SK-N-SH (cell line): ENCODE measurements at regions not wholly inside any gene's neighbourhood (a gene's known extent, or its start where the extent isn't known, plus 50 kb on each side); places are given as distances from the start of the nearest gene placed in this dataset.

Source experiments
- CTCF ChIA-PET: fragments of 300-600, 350-600 bp; formaldehyde crosslinking; extraction: SDS; loops from one replicate; lab custom pipeline; 2021; lab: Yijun Ruan, JAX
- POLR2A ChIA-PET: fragments of 350-600 bp; sonication (Branson Sonifier 250); formaldehyde crosslinking; extraction: SDS; loops from one replicate; lab custom pipeline; 2020; ENCODE audit warnings: antibody characterized with exemption, inconsistent platforms; lab: Yijun Ruan, JAX
- DNase-seq: peaks from one replicate; pipeline ENCODE4 v3.0.0; 2012
- H2AFZ ChIP-seq: fragments of 200-600 bp; sonication (generic); 2 replicates; pipeline ENCODE4 v1.8.1; 2016; ENCODE audit warnings: antibody characterized with exemption, mild to moderate bottlenecking, low read depth
- H3F3A ChIP-seq: fragments of 200-600 bp; sonication (generic); replicated peaks from 2 replicates; pipeline ENCODE3; 2016; ENCODE audit warnings: antibody characterized with exemption, mild to moderate bottlenecking; ENCODE audit not compliant: insufficient read depth
- H3K27ac ChIP-seq, 2 experiments: fragments of 200-500 bp in 1 of 2; fragments of 200-600 bp in 1 of 2; sonication (Bioruptor generic) in 1 of 2; sonication (generic), shearing (Covaris generic) in 1 of 2; 2 replicates each; pipeline versions ENCODE4 v1.5.1 to v1.6.1; 2014 to 2016; ENCODE audit warnings: low read depth in 2 of 2, inconsistent platforms in 1 of 2, low read length in 1 of 2, mild to moderate bottlenecking in 1 of 2, mixed read lengths in 1 of 2
- H3K27me3 ChIP-seq: fragments of 200-600 bp; sonication (generic), shearing (Covaris generic); 2 replicates; pipeline ENCODE4 v1.6.1; 2016; ENCODE audit warnings: mixed run types; ENCODE audit not compliant: insufficient read depth
- H3K36me3 ChIP-seq, 2 experiments: fragments of 200-500 bp in 1 of 2; fragments of 200-600 bp in 1 of 2; sonication (Bioruptor generic) in 1 of 2; sonication (generic) in 1 of 2; replicated peaks in 1 of 2; 2 replicates each; pipeline versions ENCODE3 to v1.5.1; 2014 to 2016; ENCODE audit warnings: low read length in 1 of 2, mild to moderate bottlenecking in 1 of 2; ENCODE audit not compliant: insufficient read depth in 2 of 2, control insufficient read depth in 1 of 2
- H3K4me1 ChIP-seq, 2 experiments: fragments of 200-500 bp in 1 of 2; fragments of 200-600 bp in 1 of 2; sonication (Bioruptor generic) in 1 of 2; sonication (generic), shearing (Covaris generic) in 1 of 2; 2 replicates each; pipeline versions ENCODE4 v1.5.1 to v1.6.1; 2014 to 2016; ENCODE audit warnings: low read depth in 1 of 2, low read length in 1 of 2, mixed run types in 1 of 2; ENCODE audit not compliant: insufficient read depth in 2 of 2, control insufficient read depth in 1 of 2
- H3K4me2 ChIP-seq: fragments of 200-600 bp; sonication (generic), shearing (Covaris generic); 2 replicates; pipeline ENCODE4 v1.6.1; 2017; ENCODE audit warnings: mixed run types
- H3K4me3 ChIP-seq, 2 experiments: fragments of 200-500 bp in 1 of 2; fragments of 200-600 bp in 1 of 2; sonication (Bioruptor generic) in 1 of 2; sonication (generic), shearing (Covaris generic) in 1 of 2; 2 replicates each; pipeline versions ENCODE4 v1.5.1 to v1.8.1; 2014 to 2016; ENCODE audit warnings: low read depth in 2 of 2, inconsistent platforms in 1 of 2, low read length in 1 of 2, mild to moderate bottlenecking in 1 of 2, mixed read lengths in 1 of 2, moderate library complexity in 1 of 2
- H3K79me2 ChIP-seq: fragments of 200-600 bp; sonication (generic); 2 replicates; pipeline ENCODE4 v1.8.1; 2017; ENCODE audit warnings: mild to moderate bottlenecking; ENCODE audit not compliant: insufficient read depth
- H3K9ac ChIP-seq: fragments of 200-600 bp; sonication (generic); 2 replicates; pipeline ENCODE4 v1.6.1; 2017; ENCODE audit warnings: mixed run types
- H3K9me2 ChIP-seq: fragments of 200-600 bp; sonication (generic); 2 replicates; pipeline ENCODE4 v1.6.1; 2017; ENCODE audit warnings: mixed run types
- H3K9me3 ChIP-seq: fragments of 200-600 bp; sonication (generic); 2 replicates; pipeline ENCODE4 v1.6.1; 2017; ENCODE audit warnings: mixed run types, mild to moderate bottlenecking, moderate library complexity
- H4K20me1 ChIP-seq: fragments of 200-600 bp; sonication (generic); 2 replicates; pipeline ENCODE4 v1.6.1; 2017; ENCODE audit warnings: mild to moderate bottlenecking, mixed run types; ENCODE audit not compliant: insufficient read depth
- CHD2 ChIP-seq: fragments of 150-350 bp; IDR thresholded peaks from 2 replicates; pipeline ENCODE4 v1.6.1; 2018; ENCODE audit warnings: low read length; ENCODE audit not compliant: partially characterized antibody
- CTCF ChIP-seq: fragments of 200-600 bp; sonication (generic); IDR thresholded peaks from 2 replicates; pipeline ENCODE4 v1.6.1; 2017; ENCODE audit warnings: antibody characterized with exemption, mild to moderate bottlenecking, moderate library complexity
- EZH2phosphoT487 ChIP-seq: fragments of 200-600 bp; sonication (generic); IDR thresholded peaks from 2 replicates; pipeline ENCODE4 v1.6.1; 2017; ENCODE audit warnings: low read depth, mixed run types, mild to moderate bottlenecking, antibody characterized with exemption, moderate library complexity, borderline replicate concordance
- FOSL2 ChIP-seq: IDR thresholded peaks from 2 replicates; pipeline ENCODE4 v1.4.0; 2012; ENCODE audit warnings: low read depth, mild to moderate bottlenecking, moderate library complexity, borderline replicate concordance
- FOXJ3 ChIP-seq: sonication (generic); formaldehyde crosslinking; IDR thresholded peaks from 2 replicates; pipeline ENCODE4 v1.5.1; 2020; ENCODE audit warnings: mild to moderate bottlenecking, missing genetic modification reagents
- GABPA ChIP-seq: IDR thresholded peaks from 2 replicates; pipeline ENCODE4 v1.4.0; 2012; ENCODE audit warnings: low read depth, mild to moderate bottlenecking
- GATA2 ChIP-seq: sonication (generic); formaldehyde crosslinking; IDR thresholded peaks from 2 replicates; pipeline ENCODE4 v1.5.0; 2020; ENCODE audit warnings: mild to moderate bottlenecking, missing genetic modification reagents
- MAX ChIP-seq: IDR thresholded peaks from 2 replicates; pipeline ENCODE4 v1.4.0; 2012; ENCODE audit warnings: low read depth
- MEF2A ChIP-seq: IDR thresholded peaks from 2 replicates; pipeline ENCODE4 v1.4.0; 2012; ENCODE audit warnings: low read depth, borderline replicate concordance
- MXI1 ChIP-seq: IDR thresholded peaks from 2 replicates; pipeline ENCODE4 v1.6.1; 2012; ENCODE audit warnings: mild to moderate bottlenecking, low read depth, low read length, improper control_type of control experiment
- NFIC ChIP-seq: IDR thresholded peaks from 2 replicates; pipeline ENCODE4 v1.4.0; 2012; ENCODE audit warnings: borderline replicate concordance
- NRF1 ChIP-seq: IDR thresholded peaks from 2 replicates; pipeline ENCODE4 v1.6.1; 2012; ENCODE audit warnings: low read depth, mild to moderate bottlenecking, low read length
- PBX3 ChIP-seq: IDR thresholded peaks from 2 replicates; pipeline ENCODE4; 2012
- POLR2AphosphoS5 ChIP-seq: IDR thresholded peaks from 2 replicates; pipeline ENCODE4 v1.6.1; 2012; ENCODE audit warnings: low read depth, low read length
- SIN3A ChIP-seq: IDR thresholded peaks from 2 replicates; pipeline ENCODE4 v1.6.1; 2012; ENCODE audit warnings: low read depth, mild to moderate bottlenecking, low read length, moderate library complexity, borderline replicate concordance
- USF1 ChIP-seq: IDR thresholded peaks from 2 replicates; pipeline ENCODE4 v1.4.0; 2012; ENCODE audit warnings: low read depth, borderline replicate concordance
- USF2 ChIP-seq: fragments of 150-350 bp; IDR thresholded peaks from 2 replicates; pipeline ENCODE4 v1.6.1; 2017; ENCODE audit warnings: antibody characterized with exemption, low read length, low read depth, borderline replicate concordance
- YY1 ChIP-seq: IDR thresholded peaks from 2 replicates; pipeline ENCODE4 v1.4.0; 2012; ENCODE audit warnings: low read depth, mild to moderate bottlenecking
- WGBS: methylation state at CpG from one replicate; pipeline ENCODE4 v1.1.6; 2017; ENCODE audit warnings: low lambda C conversion rate; 5-methylcytosine and 5-hydroxymethylcytosine counted together

- no peak for DNase-seq
- TF ChIP-seq FOSL2, result no peak
- TF ChIP-seq CHD2, result no peak
- no peak for TF ChIP-seq YY1
- TF ChIP-seq NRF1, result no peak
- no peak for TF ChIP-seq EZH2phosphoT487
- no peak for TF ChIP-seq MAX
- no peak for TF ChIP-seq NFIC
- no peak for TF ChIP-seq SIN3A
- no peak for TF ChIP-seq POLR2AphosphoS5
- no peak for TF ChIP-seq MXI1
- TF ChIP-seq FOXJ3, result no peak
- H3K4me3 ChIP-seq, result no peak overlapping the region
Measured at GRCh38 chr4:24188459-24188858, 298.6 kb upstream of the PPARGC1A start.

GRCh38 chr4:24186466-24186865 lies 296.6 kb upstream of the PPARGC1A start:
- no peaks in the 10 kb centered on the region for H3K36me3 ChIP-seq
- no peaks in the 10 kb centered on the region for H4K20me1 ChIP-seq
- H3K27ac ChIP-seq, result no peak overlapping the region
- H3K27me3 ChIP-seq, result no peaks in the 10 kb centered on the region
- TF ChIP-seq USF2 (no peak), FOXJ3 (no peak), CTCF (no peak), GABPA (no peak), GATA2 (CRISPR knock-in tag) (no peak), MAX (no peak), SIN3A (no peak), PBX3 (no peak), CHD2 (no peak), FOSL2 (no peak), USF1 (no peak), MEF2A (no peak)
- H3F3A ChIP-seq, result no peaks in the 10 kb centered on the region
- H3K9ac ChIP-seq, result no peak overlapping the region
- no peaks in the 10 kb centered on the region for H3K4me1 ChIP-seq
- H3K79me2 ChIP-seq, result no peaks in the 10 kb centered on the region
- ChIA-PET POLR2A (no interaction called here), CTCF (no interaction called here)
- no peak overlapping the region for H2AFZ ChIP-seq
- DNase-seq, result no peak
- H3K9me3 ChIP-seq, result no peaks in the 10 kb centered on the region
- no peaks in the 10 kb centered on the region for H3K9me2 ChIP-seq
- H3K4me3 ChIP-seq, result no peak overlapping the region
- H3K4me2 ChIP-seq, result no peak overlapping the region
- WGBS, result 3% methylated on average over 5 of the region's 5 CpGs

More at GRCh38 chr4:24188459-24188858, 298.6 kb upstream of the PPARGC1A start:
- Histone ChIP-seq H3K27me3 (no peaks in the 10 kb centered on the region), H2AFZ (no peak overlapping the region), H3F3A (no peaks in the 10 kb centered on the region), H3K9me2 (no peaks in the 10 kb centered on the region), H3K27ac (no peak overlapping the region), H3K36me3 (no peaks in the 10 kb centered on the region), H3K79me2 (no peaks in the 10 kb centered on the region), H3K4me1 (no peaks in the 10 kb centered on the region), H3K4me2 (no peak overlapping the region), H3K9me3 (no peaks in the 10 kb centered on the region), H4K20me1 (no peaks in the 10 kb centered on the region), H3K9ac (no peak overlapping the region)
- ChIA-PET CTCF (no interaction called here), POLR2A (no interaction called here)
- 0% methylated on average over 1 of the region's 1 CpG for WGBS
